ENCODE measurements at regions not wholly inside any gene's neighbourhood (a gene's known extent, or its start where the extent isn't known, plus 50 kb on each side); places are given as distances from the start of the nearest gene placed in this dataset.
"Not testable (repeated sequence)": the region's sequence is repeated elsewhere in the genome, so short reads cannot be mapped to it uniquely, and the experiment has no call there.

DNA sequence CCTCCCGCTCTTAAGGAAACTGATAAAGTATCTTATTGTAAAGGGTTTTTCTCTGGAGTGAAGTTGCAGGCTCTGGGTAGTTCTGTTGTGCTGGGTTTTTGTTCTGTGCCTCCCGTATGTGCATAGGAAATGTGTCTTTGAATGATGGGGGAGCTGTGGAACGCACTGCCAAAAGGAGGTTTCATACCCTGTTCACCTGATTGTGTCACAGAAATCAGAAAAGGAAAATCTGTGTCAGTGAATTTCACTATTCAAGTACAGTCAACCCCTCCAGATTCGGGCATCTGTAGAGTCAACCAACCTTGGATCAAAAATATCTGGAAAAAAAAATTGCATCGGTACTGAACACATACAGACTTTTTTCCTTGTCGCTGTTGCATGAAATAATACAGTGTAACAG lies 127.8 kb downstream of the MRPL57 start:
- DNase-seq = no peak
- WGBS (ENCODE audit: low lambda C conversion rate) = 99% methylated on average over 6 of the region's 6 CpGs
- no peak overlapping the region for H3K4me2 ChIP-seq
- no peaks in the 10 kb centered on the region for H4K20me1 ChIP-seq (ENCODE audit: insufficient read depth)
- H3K27ac ChIP-seq (ENCODE audit: low read depth in 2 of 2, low read length in 1 of 2) = no peak overlapping the region
- peaks cover 0 to 7% of the 10 kb centered on the region in 2 experiments for H3K36me3 ChIP-seq (replicated peaks in 1 of 2; ENCODE audit: control insufficient read depth in 1 of 2, insufficient read depth in 2 of 2, low read length in 1 of 2)
- H3K79me2 ChIP-seq (ENCODE audit: insufficient read depth) = peaks cover 20% of the 10 kb centered on the region
- H3K4me3 ChIP-seq (ENCODE audit: low read depth in 2 of 2, low read length in 1 of 2) = no peak overlapping the region
- CTCF ChIA-PET = no interaction called here
- no peak for TF ChIP-seq EP300 (IDR thresholded peaks at IDR 0.05; ENCODE audit: borderline replicate concordance in 1 of 2, low read depth in 1 of 2, low read length in 1 of 2)
- TF ChIP-seq RFX5 (IDR thresholded peaks at IDR 0.05; ENCODE audit: low read length) = no peak
- TF ChIP-seq GATA2 (CRISPR knock-in tag; IDR thresholded peaks at IDR 0.05) = no peak
- no peak for TF ChIP-seq RAD21 (IDR thresholded peaks at IDR 0.05; ENCODE audit: low read length)
- no peak for TF ChIP-seq ELF1 (IDR thresholded peaks at IDR 0.05)
- TF ChIP-seq TEAD4 (IDR thresholded peaks at IDR 0.05; ENCODE audit: borderline replicate concordance, insufficient read depth) = no peak
- TF ChIP-seq, protein P1, sequence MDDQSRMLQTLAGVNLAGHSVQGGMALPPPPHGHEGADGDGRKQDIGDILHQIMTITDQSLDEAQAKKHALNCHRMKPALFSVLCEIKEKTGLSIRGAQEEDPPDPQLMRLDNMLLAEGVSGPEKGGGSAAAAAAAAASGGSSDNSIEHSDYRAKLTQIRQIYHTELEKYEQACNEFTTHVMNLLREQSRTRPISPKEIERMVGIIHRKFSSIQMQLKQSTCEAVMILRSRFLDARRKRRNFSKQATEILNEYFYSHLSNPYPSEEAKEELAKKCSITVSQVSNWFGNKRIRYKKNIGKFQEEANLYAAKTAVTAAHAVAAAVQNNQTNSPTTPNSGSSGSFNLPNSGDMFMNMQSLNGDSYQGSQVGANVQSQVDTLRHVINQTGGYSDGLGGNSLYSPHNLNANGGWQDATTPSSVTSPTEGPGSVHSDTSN (IDR thresholded peaks at IDR 0.05) = no peak
- TF ChIP-seq, protein P2, sequence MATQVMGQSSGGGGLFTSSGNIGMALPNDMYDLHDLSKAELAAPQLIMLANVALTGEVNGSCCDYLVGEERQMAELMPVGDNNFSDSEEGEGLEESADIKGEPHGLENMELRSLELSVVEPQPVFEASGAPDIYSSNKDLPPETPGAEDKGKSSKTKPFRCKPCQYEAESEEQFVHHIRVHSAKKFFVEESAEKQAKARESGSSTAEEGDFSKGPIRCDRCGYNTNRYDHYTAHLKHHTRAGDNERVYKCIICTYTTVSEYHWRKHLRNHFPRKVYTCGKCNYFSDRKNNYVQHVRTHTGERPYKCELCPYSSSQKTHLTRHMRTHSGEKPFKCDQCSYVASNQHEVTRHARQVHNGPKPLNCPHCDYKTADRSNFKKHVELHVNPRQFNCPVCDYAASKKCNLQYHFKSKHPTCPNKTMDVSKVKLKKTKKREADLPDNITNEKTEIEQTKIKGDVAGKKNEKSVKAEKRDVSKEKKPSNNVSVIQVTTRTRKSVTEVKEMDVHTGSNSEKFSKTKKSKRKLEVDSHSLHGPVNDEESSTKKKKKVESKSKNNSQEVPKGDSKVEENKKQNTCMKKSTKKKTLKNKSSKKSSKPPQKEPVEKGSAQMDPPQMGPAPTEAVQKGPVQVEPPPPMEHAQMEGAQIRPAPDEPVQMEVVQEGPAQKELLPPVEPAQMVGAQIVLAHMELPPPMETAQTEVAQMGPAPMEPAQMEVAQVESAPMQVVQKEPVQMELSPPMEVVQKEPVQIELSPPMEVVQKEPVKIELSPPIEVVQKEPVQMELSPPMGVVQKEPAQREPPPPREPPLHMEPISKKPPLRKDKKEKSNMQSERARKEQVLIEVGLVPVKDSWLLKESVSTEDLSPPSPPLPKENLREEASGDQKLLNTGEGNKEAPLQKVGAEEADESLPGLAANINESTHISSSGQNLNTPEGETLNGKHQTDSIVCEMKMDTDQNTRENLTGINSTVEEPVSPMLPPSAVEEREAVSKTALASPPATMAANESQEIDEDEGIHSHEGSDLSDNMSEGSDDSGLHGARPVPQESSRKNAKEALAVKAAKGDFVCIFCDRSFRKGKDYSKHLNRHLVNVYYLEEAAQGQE (IDR thresholded peaks at IDR 0.05; ENCODE audit: low read depth, low read length) = no peak
- no peak for TF ChIP-seq JUND (IDR thresholded peaks at IDR 0.05)
- H3K9me3 ChIP-seq = no peaks in the 10 kb centered on the region
- POLR2A ChIA-PET = no interaction called here
- no peaks in the 10 kb centered on the region for H3K27me3 ChIP-seq (ENCODE audit: insufficient read depth)
- H2AFZ ChIP-seq (ENCODE audit: low read depth) = no peak overlapping the region
- peaks cover 0 to 2% of the 10 kb centered on the region in 2 experiments; a peak in 2 of 4 replicates for H3K4me1 ChIP-seq (ENCODE audit: control insufficient read depth in 1 of 2, insufficient read depth in 2 of 2, low read depth in 1 of 2, low read length in 1 of 2)
- H3K9ac ChIP-seq = no peak overlapping the region
- peaks cover 4% of the 10 kb centered on the region for H3F3A ChIP-seq (replicated peaks; ENCODE audit: insufficient read depth)
- no peaks in the 10 kb centered on the region for H3K9me2 ChIP-seq

DNA sequence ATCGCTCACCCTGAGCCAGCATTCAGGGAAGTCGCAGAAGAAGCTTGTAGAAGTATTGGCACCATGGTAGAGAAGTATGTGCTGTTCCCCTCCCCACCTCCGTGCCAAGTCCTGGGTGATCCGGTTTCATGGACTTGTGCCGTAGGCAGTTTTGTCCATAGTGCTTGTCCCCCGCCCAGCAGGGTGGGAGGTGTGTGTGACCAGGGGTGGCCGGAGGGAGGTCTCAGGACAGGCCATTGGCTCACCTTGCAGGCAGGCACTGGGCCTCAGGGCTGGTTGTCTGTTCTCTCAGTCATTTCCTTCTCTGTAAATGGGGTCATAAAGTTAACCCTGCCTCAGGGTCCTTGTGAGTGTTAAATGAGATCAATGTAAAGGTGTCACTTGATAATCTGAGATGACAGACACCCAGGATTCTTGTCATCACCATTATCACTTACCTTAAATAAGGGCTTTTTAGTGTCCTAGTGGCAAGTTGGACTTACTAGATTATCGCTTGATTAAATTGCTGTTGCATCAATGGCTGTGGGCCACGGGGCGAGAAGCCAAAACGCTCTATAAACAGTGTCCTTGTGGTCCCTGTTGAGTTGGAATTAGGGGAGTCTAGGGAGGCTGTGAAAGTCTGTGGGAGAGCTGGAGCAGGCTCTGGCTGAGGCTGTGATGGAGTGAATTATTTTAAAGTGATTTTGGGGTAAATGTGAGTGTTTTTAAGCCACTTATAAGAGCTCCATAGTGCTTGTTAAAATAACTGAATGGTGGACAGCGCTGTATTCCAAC lies 130.0 kb downstream of the MRPL57 start:
- H3K9me3 ChIP-seq; H3K9ac ChIP-seq; H3K79me2 ChIP-seq (ENCODE audit: insufficient read depth); H3K4me3 ChIP-seq (ENCODE audit: low read depth in 2 of 2, low read length in 1 of 2); H3F3A ChIP-seq (replicated peaks; ENCODE audit: insufficient read depth); H3K27ac ChIP-seq (ENCODE audit: low read depth in 2 of 2, low read length in 1 of 2); H3K4me1 ChIP-seq (ENCODE audit: control insufficient read depth in 1 of 2, insufficient read depth in 2 of 2, low read depth in 1 of 2, low read length in 1 of 2); H3K27me3 ChIP-seq (ENCODE audit: insufficient read depth); DNase-seq; H3K36me3 ChIP-seq (replicated peaks in 1 of 2; ENCODE audit: control insufficient read depth in 1 of 2, insufficient read depth in 2 of 2, low read length in 1 of 2); H3K4me2 ChIP-seq; H2AFZ ChIP-seq (ENCODE audit: low read depth); H4K20me1 ChIP-seq (ENCODE audit: insufficient read depth); H3K9me2 ChIP-seq; POLR2A ChIA-PET: not testable (repeated sequence)
- WGBS (ENCODE audit: low lambda C conversion rate) = 89% methylated on average over 8 of the region's 12 CpGs
- CTCF ChIA-PET = interaction anchor here (0.9 kb wide), 1 partner anchor 9 kb away, joined by 5 read pairs; no protein-coding TSS in a partner anchor

DNA sequence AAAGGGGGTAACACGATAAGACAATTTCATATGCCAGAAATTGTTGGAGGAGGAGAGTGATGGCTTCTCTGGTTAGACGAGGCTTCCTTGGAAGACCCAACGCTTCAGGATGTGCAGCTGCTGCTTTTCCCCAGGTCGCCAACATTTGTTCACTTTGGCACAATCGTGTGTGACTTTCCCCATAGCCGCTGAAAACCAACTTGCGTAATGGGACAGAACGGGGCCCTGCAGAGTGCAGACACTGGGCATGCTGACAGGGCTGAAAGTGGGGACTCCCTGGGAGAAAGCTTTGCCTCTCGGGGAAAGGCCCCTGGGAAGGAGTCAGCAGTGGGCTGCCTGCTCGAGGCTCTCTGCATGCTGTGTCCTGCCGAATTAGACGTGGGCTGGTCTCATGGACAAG lies 130.7 kb downstream of the MRPL57 start:
- H3K27me3 ChIP-seq (ENCODE audit: insufficient read depth); H3K79me2 ChIP-seq (ENCODE audit: insufficient read depth); H3K4me1 ChIP-seq (ENCODE audit: control insufficient read depth in 1 of 2, insufficient read depth in 2 of 2, low read depth in 1 of 2, low read length in 1 of 2); CTCF ChIA-PET; H4K20me1 ChIP-seq (ENCODE audit: insufficient read depth); H3K9ac ChIP-seq; H3K27ac ChIP-seq (ENCODE audit: low read depth in 2 of 2, low read length in 1 of 2); H3K9me2 ChIP-seq; H3F3A ChIP-seq (replicated peaks; ENCODE audit: insufficient read depth); H3K4me3 ChIP-seq (ENCODE audit: low read depth in 2 of 2, low read length in 1 of 2); H3K4me2 ChIP-seq; H3K36me3 ChIP-seq (replicated peaks in 1 of 2; ENCODE audit: control insufficient read depth in 1 of 2, insufficient read depth in 2 of 2, low read length in 1 of 2); DNase-seq; H3K9me3 ChIP-seq; H2AFZ ChIP-seq (ENCODE audit: low read depth); POLR2A ChIA-PET: not testable (repeated sequence)
- WGBS (ENCODE audit: low lambda C conversion rate) = no CpG with 5 or more reads among the region's 12 CpGs

Measured in SK-N-SH (cell line).